ENCODE measurements at regions not wholly inside any gene's neighbourhood (a gene's known extent, or its start where the extent isn't known, plus 50 kb on each side); places are given as distances from the start of the nearest gene placed in this dataset.

DNA sequence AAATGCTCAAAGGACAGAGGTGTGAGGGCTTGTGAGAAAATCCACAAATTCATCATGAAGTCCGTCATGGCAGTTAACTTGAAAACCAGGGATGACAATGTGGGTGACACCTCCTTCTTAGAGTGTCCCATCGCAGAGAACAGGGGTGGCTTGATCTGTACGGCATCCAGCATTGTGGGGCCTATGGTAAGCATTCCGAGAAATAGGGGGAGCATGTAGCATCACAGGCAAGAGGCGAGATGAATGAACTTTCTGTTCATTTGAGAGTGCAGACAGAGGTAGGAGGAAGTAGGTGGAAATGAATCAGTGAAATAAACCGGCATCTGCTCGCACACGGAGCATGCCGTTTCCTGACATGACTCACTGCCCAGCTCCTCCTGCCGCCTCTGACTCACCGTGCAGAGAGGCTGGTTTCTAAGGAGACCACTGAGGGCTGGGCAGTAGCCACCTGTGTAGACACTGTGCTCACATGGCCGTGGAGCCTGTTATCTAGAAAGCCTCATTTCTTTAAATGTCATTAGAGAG lies 339.0 kb downstream of the RFC3 start:
- intact Hi-C loops (cut with DNase I; ENCODE audit: low total_unique reads): no loop called here
- TF ChIP-seq POLR2A (IDR thresholded peaks at IDR 0.05): no peak
- TF ChIP-seq, protein P1, sequence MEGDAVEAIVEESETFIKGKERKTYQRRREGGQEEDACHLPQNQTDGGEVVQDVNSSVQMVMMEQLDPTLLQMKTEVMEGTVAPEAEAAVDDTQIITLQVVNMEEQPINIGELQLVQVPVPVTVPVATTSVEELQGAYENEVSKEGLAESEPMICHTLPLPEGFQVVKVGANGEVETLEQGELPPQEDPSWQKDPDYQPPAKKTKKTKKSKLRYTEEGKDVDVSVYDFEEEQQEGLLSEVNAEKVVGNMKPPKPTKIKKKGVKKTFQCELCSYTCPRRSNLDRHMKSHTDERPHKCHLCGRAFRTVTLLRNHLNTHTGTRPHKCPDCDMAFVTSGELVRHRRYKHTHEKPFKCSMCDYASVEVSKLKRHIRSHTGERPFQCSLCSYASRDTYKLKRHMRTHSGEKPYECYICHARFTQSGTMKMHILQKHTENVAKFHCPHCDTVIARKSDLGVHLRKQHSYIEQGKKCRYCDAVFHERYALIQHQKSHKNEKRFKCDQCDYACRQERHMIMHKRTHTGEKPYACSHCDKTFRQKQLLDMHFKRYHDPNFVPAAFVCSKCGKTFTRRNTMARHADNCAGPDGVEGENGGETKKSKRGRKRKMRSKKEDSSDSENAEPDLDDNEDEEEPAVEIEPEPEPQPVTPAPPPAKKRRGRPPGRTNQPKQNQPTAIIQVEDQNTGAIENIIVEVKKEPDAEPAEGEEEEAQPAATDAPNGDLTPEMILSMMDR (IDR thresholded peaks at IDR 0.05): no peak
- H3K4me3 ChIP-seq: no peak overlapping the region
- H3K9me3 ChIP-seq: no peaks in the 10 kb centered on the region
- no peaks in the 10 kb centered on the region for H3K27me3 ChIP-seq
- WGBS, 2 donors: 29 to 52% methylated on average over 12 of the region's 12 CpGs
- no peaks in the 10 kb centered on the region for H3K36me3 ChIP-seq (ENCODE audit: low read depth, missing control alignments)
- H3K27ac ChIP-seq: no peak overlapping the region
- DNase-seq: peak; percentile 22
- peaks cover 4% of the 10 kb centered on the region for H3K4me1 ChIP-seq

DNA sequence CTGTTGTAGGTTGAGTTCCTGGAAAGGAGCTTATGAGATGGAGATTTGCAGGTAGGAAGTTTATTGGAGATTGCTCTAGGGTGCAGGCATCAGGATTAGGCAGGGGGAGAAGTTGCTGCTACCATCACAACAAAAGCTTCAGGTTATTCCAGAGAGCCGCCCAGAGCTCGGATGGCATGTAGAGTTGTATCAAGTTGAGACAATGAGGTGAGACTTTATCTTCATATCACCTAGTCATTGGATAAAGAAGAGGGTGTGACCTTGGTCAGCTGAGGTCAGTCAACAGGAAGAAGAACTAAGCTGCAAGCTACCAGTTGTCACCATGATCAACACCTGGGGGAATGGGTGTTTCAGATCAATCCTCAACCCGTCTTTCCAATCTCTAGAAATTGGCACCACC lies 342.0 kb downstream of the RFC3 start:
- intact Hi-C loops (cut with DNase I; ENCODE audit: low total_unique reads): no loop called here
- Histone ChIP-seq H3K9me3 (no peaks in the 10 kb centered on the region), H3K27me3 (no peaks in the 10 kb centered on the region), H3K4me1 (peaks cover 13% of the 10 kb centered on the region), H3K4me3 (no peak overlapping the region), H3K27ac (no peak overlapping the region), H3K36me3 (ENCODE audit: low read depth, missing control alignments) (no peaks in the 10 kb centered on the region)
- WGBS, 2 donors: 92 to 99% methylated on average over 3 of the region's 3 CpGs
- no peak for TF ChIP-seq POLR2A (IDR thresholded peaks at IDR 0.05)
- TF ChIP-seq, protein P1 (IDR thresholded peaks at IDR 0.05): no peak
- DNase-seq: no peak

DNA sequence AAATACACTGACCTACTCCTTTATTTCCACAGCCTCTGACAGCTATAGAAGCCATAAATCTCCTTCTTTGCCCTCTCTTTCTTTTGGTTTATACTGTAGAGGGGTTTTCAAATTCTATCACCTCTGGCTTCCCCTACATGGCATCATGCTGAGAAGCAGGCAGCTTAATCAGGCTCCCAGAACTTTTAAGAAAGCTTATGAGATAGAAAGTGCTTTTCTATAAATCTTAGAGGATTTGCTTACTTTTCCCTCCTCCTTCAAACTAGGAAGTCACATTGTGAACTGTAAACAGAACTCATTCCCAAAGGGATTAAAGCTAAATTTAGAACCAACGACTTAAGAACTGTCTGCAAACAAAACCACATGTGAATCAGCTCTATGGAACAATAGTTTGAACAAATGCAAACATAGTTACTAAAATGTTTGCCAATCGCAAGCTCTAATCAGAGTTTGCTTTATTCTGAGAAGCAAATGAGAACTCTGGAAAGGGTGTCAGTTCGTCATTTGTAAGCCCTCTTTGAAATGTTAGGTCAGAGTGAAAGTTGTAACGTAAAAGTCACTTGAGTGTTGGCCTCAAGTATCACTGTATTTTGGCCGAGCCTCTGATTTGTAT lies 344.1 kb downstream of the RFC3 start:
- H3K4me3 ChIP-seq: no peak overlapping the region
- DNase-seq: no peak
- WGBS, 2 donors: 20 to 29% methylated on average over 5 of the region's 5 CpGs

DNA sequence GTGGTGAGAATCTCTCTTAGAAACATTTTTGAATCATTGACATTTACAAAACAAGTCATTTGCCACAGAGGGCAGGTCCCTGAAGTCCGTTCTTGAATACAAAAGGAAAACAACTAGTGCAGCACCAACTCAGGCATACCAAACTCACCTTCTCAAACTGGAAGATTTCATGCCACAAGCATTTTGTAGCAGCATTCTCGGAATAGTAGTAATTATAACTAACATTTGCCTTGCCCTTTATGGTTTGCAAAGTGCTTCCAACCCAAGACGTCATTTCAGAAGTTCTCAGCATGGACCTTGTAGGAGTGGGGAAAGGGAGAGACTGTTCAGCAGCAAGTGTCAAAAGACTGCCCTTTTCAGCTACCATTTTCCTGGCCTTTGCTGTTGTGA lies 344.6 kb downstream of the RFC3 start:
- no peak overlapping the region for H3K4me3 ChIP-seq
- no peak for TF ChIP-seq POLR2A (IDR thresholded peaks at IDR 0.05)
- TF ChIP-seq, protein P1 (IDR thresholded peaks at IDR 0.05): no peak
- no peaks in the 10 kb centered on the region for H3K36me3 ChIP-seq (ENCODE audit: low read depth, missing control alignments)
- intact Hi-C loops (cut with DNase I; ENCODE audit: low total_unique reads): no loop called here
- no peak for DNase-seq
- peak overlapping the region in 1 of 2 donors; percentile 76 for H3K27ac ChIP-seq
- 39 to 50% methylated on average over 3 of the region's 3 CpGs for WGBS, 2 donors
- H3K4me1 ChIP-seq: peaks cover 13% of the 10 kb centered on the region
- no peaks in the 10 kb centered on the region for H3K27me3 ChIP-seq
- H3K9me3 ChIP-seq: no peaks in the 10 kb centered on the region

More for the DNA sequence above, 344.1 kb downstream of the RFC3 start:
- TF ChIP-seq, protein P1 (IDR thresholded peaks at IDR 0.05): no peak
- no peak for TF ChIP-seq POLR2A (IDR thresholded peaks at IDR 0.05)
- intact Hi-C loops (cut with DNase I; ENCODE audit: low total_unique reads): no loop called here
- no peaks in the 10 kb centered on the region for H3K27me3 ChIP-seq
- peaks cover 13% of the 10 kb centered on the region for H3K4me1 ChIP-seq
- H3K9me3 ChIP-seq: no peaks in the 10 kb centered on the region
- no peaks in the 10 kb centered on the region for H3K36me3 ChIP-seq (ENCODE audit: low read depth, missing control alignments)
- peak overlapping the region; percentile 48 to 76 for H3K27ac ChIP-seq

DNA sequence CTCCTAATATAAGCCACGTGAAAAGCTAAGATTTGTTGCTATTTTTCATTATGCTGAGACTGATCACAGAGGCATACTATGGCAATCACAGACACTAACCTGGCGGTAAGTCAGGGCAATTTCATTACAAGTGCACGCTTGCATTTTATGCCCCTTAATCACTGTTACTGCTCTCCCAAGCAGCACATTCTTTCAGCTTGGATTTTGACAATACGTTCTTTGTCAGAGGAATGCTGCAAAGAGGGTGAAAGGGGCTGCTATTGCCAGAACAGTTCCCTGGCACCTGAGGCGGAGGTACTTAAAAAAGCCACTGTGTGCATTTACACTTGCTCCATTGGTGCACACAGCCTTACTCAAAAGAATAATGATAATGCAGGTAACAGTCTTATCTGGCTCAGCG lies 346.6 kb downstream of the RFC3 start:
- 85 to 88% methylated on average over 6 of the region's 6 CpGs for WGBS, 2 donors
- no peak for DNase-seq

More for the DNA sequence above, 346.6 kb downstream of the RFC3 start:
- H3K4me1 ChIP-seq: peaks cover 13% of the 10 kb centered on the region
- H3K27ac ChIP-seq: no peak overlapping the region
- no peak overlapping the region for H3K4me3 ChIP-seq
- TF ChIP-seq, protein P1 (IDR thresholded peaks at IDR 0.05): no peak
- TF ChIP-seq POLR2A (IDR thresholded peaks at IDR 0.05): no peak
- intact Hi-C loops (cut with DNase I; ENCODE audit: low total_unique reads): no loop called here
- H3K36me3 ChIP-seq (ENCODE audit: low read depth, missing control alignments): no peaks in the 10 kb centered on the region
- no peaks in the 10 kb centered on the region for H3K9me3 ChIP-seq
- no peaks in the 10 kb centered on the region for H3K27me3 ChIP-seq

All from testis (tissue), 2 donors.